GM12891 (cell line): ENCODE measurements at regions not wholly inside any gene's neighbourhood (a gene's known extent, or its start where the extent isn't known, plus 50 kb on each side); places are given as distances from the start of the nearest gene placed in this dataset.

Experiments used
- PAX5 ChIP-seq: IDR thresholded peaks from 2 replicates; pipeline ENCODE4 v1.6.1; 2011; ENCODE audit warnings: low read length, moderate library complexity, mild to moderate bottlenecking; ENCODE audit not compliant: insufficient read depth, severe bottlenecking
- POLR2A ChIP-seq: IDR thresholded peaks from 2 replicates; pipeline ENCODE4 v1.6.1; 2011; ENCODE audit warnings: low read depth, low read length, control low read depth
- POLR2AphosphoS5 ChIP-seq: IDR thresholded peaks from 2 replicates; pipeline ENCODE4 v1.6.1; 2011; ENCODE audit warnings: low read depth, low read length, control low read depth
- SPI1 ChIP-seq: IDR thresholded peaks from 2 replicates; pipeline ENCODE4 v1.6.1; 2011; ENCODE audit warnings: low read depth, low read length, control low read depth
- TAF1 ChIP-seq: IDR thresholded peaks from 2 replicates; pipeline ENCODE4 v1.6.1; 2011; ENCODE audit warnings: low read depth, low read length, control low read depth

- TF ChIP-seq TAF1 (no peak), POLR2AphosphoS5 (no peak), POLR2A (no peak), PAX5 (no peak), SPI1 (no peak)
Observed at GRCh38 chr18:37694516-37694915, 128.9 kb upstream of the CELF4 start.
